Stimulated activated effector memory CD8-positive, alpha-beta T cell treated with anti-CD3 and anti-CD28 coated beads, Interleukin-12 subunit alpha, Interleukin-12 subunit beta, amount 100 ng/mL, for 72 hours (primary cell): ENCODE measurements at regions not wholly inside any gene's neighbourhood (a gene's known extent, or its start where the extent isn't known, plus 50 kb on each side); places are given as distances from the start of the nearest gene placed in this dataset.

Experiments
- ATAC-seq: fragments of 150-1000 bp; cut with Tn5 transposase; 2 replicates; pipeline ENCODE4 v1.10.0; 2021
- DNase-seq, 2 donors: peaks; one replicate each; pipeline ENCODE4 v3.0.0; 2021 to 2022; ENCODE audit warnings: low spot score in 2 of 2
- H3K27ac Mint-ChIP-seq: one replicate; pipeline ENCODE4 v1.8.0; 2022; ENCODE audit warnings: mild to moderate bottlenecking, mixed read lengths
- H3K36me3 Mint-ChIP-seq: one replicate; pipeline ENCODE4 v1.8.0; 2022; ENCODE audit warnings: mild to moderate bottlenecking, mixed read lengths
- H3K4me1 Mint-ChIP-seq: one replicate; pipeline ENCODE4 v1.8.0; 2022; ENCODE audit warnings: mixed read lengths
- H3K4me3 Mint-ChIP-seq: one replicate; pipeline ENCODE4 v1.8.0; 2022; ENCODE audit warnings: mild to moderate bottlenecking, mixed read lengths
- H3K9me3 Mint-ChIP-seq: one replicate; pipeline ENCODE4 v1.8.0; 2022; ENCODE audit warnings: mixed read lengths

GRCh38 chr11:69926376-69927050, 107.3 kb upstream of the FGF3 start:
- Mint-ChIP-seq H3K4me3 (no peak overlapping the region), H3K36me3 (no peaks in the 10 kb centered on the region), H3K27ac (no peak overlapping the region), H3K9me3 (no peaks in the 10 kb centered on the region), H3K4me1 (peaks cover 8% of the 10 kb centered on the region)
- ATAC-seq: no peak
- DNase-seq: no peak

GRCh38 chr11:69928121-69928520, 108.9 kb upstream of the FGF3 start:
- ATAC-seq (no peak), DNase-seq (no peak)
- Mint-ChIP-seq H3K4me3 (no peak overlapping the region), H3K36me3 (no peaks in the 10 kb centered on the region), H3K9me3 (no peaks in the 10 kb centered on the region), H3K27ac (no peak overlapping the region), H3K4me1 (peaks cover 8% of the 10 kb centered on the region)

GRCh38 chr11:69928975-69929374, 109.8 kb upstream of the FGF3 start:
- no peaks in the 10 kb centered on the region for H3K36me3 Mint-ChIP-seq
- ATAC-seq: no peak
- no peak overlapping the region for H3K4me3 Mint-ChIP-seq
- DNase-seq: no peak
- peaks cover 8% of the 10 kb centered on the region for H3K4me1 Mint-ChIP-seq
- H3K9me3 Mint-ChIP-seq: no peaks in the 10 kb centered on the region
- no peak overlapping the region for H3K27ac Mint-ChIP-seq

DNA sequence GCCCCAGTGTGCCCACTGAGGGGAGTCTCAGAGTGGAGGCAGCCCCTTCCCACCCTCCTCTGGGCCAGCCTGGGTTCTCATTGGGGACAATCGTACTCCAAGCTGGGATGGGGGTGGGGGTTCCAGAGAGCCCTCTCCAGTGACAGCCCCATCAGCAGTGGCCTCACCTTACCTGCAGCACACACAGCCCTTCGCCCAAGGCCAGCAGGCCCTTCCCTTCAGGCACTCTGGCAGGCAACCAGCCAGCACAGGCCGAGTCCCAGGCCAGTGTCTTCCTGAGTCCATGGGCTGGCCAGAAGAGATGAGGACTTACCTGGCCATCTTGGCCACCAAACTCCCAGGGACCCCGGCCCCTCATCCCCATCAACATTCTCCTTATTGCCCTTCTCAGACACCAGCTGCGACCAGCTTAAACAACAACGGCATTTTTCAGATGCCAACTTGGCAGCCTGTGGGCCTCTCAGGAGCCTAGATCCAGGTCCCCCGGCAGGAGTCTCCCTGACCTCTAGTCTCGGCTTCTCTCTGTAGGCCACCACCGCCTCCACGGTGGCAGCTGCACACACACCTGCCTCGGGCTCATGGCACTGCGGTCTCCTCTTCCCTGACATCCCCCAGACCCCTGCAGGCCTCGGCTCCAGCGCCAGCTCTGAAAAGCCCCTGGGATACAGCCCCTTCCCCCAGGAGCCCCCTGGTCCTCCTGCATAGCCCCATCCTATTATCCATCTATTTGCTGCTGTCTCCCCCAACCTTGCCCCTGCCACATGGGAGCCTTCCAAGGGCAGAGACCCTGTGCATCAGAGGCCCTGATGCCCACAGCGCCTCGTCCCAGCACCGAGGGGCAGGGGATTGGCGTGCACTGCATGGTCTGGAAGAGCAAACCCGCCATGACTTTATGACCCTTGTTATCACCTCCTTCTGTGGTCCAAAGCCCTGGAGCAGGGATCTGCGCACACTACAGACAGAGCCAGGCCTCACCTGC, 111.2 kb upstream of the FGF3 start:
- no peaks in the 10 kb centered on the region for H3K9me3 Mint-ChIP-seq
- H3K4me3 Mint-ChIP-seq: no peak overlapping the region
- H3K36me3 Mint-ChIP-seq: no peaks in the 10 kb centered on the region
- peaks cover 6% of the 10 kb centered on the region for H3K4me1 Mint-ChIP-seq
- H3K27ac Mint-ChIP-seq: no peak overlapping the region
- no peak for DNase-seq
- ATAC-seq: no peak

- ATAC-seq (no peak), DNase-seq (no peak)
- Mint-ChIP-seq H3K4me3 (no peak overlapping the region), H3K9me3 (no peaks in the 10 kb centered on the region), H3K27ac (no peak overlapping the region), H3K36me3 (no peaks in the 10 kb centered on the region), H3K4me1 (no peaks in the 10 kb centered on the region)
Observed at GRCh38 chr11:69931060-69931910, 112.1 kb upstream of the FGF3 start.

DNA sequence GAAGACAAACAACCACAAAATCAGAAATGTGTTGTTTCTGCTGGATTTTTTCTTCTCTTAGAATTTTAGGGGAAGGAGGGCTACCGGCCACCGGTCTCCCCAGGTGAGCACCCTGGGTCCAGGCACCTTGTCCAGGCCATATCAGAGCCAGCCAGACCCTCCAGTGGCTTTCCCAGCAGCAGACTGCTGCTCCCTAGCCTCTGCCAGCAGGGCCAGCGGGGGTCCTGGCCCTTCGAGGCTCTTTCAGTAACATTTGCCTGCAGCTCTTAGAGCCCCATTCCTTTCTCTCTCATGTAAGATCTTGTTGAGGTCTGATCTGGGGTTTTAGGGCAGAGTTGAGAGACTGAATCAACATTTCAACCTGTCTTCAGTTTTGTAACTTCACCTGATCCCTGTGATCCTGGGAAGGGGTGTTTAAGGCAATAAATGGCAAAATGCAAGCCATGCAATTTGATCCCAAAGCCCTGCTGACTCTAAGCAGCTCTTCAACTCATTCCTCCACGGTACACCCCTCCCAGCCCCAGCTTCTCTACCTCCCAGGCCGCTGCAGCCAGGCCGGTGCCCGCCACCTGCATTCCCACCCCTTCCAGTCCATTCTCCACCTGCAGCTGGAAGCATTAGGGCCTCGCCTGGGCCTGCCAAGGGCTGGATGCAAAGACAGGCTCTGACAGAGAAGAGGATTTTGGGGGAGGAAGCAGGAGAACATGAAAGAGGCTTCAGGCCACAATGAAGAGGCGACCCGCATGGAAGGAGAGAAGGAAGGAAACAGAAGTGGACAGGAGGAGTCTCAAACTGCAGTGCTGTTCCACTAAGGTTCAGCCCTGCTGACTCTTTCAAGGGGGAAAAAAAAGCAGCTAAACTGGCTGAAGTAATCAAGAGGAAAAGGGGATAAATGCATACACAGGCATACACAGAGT, 113.0 kb upstream of the FGF3 start:
- H3K4me3 Mint-ChIP-seq: no peak overlapping the region
- no peak for ATAC-seq
- no peaks in the 10 kb centered on the region for H3K9me3 Mint-ChIP-seq
- no peak overlapping the region for H3K27ac Mint-ChIP-seq
- no peaks in the 10 kb centered on the region for H3K36me3 Mint-ChIP-seq
- H3K4me1 Mint-ChIP-seq: no peaks in the 10 kb centered on the region
- DNase-seq: no peak

DNA sequence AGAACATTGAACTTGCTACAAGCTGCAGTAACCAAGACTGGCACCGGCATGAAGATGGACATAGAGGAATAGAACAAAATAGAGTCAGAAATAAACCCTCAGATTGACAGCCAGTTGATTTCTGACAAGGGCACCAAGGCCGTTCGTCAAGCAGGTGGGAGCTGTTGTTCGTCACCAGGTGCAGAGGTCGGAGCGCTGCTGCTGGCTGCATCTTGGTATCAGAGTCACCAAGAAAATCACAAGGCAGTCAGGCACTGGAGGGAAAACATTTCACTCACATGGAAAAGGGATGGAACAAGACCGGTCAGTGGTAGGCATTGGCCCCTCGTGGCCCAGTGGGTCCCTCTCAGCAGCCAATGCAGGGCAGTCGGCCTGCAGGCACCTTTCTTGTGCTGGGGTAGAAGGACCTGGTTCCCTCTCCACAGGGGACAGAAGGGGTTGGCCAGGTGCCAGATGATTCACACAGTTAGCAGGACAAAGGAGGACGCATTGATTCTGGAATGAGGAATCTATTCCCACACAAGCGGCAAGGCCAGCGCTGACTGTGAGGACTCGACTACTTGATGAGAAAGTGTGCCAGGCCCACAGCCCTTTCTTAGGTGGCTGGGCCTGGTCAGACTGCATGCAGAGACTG, 115.8 kb upstream of the FGF3 start:
- Mint-ChIP-seq H3K27ac (no peak overlapping the region), H3K4me1 (no peaks in the 10 kb centered on the region), H3K9me3 (no peaks in the 10 kb centered on the region), H3K36me3 (no peaks in the 10 kb centered on the region), H3K4me3 (no peak overlapping the region)
- DNase-seq (no peak), ATAC-seq (no peak)

GRCh38 chr11:69935941-69936505, 116.8 kb upstream of the FGF3 start:
- H3K27ac Mint-ChIP-seq: no peak overlapping the region
- no peak overlapping the region for H3K4me3 Mint-ChIP-seq

GRCh38 chr11:69936771-69937170, 117.6 kb upstream of the FGF3 start:
- no peak for ATAC-seq
- no peaks in the 10 kb centered on the region for H3K4me1 Mint-ChIP-seq
- no peaks in the 10 kb centered on the region for H3K9me3 Mint-ChIP-seq
- no peak overlapping the region for H3K27ac Mint-ChIP-seq
- DNase-seq: no peak
- no peaks in the 10 kb centered on the region for H3K36me3 Mint-ChIP-seq
- no peak overlapping the region for H3K4me3 Mint-ChIP-seq

More at GRCh38 chr11:69935941-69936505, 116.8 kb upstream of the FGF3 start:
- Mint-ChIP-seq H3K36me3 (no peaks in the 10 kb centered on the region), H3K4me1 (no peaks in the 10 kb centered on the region), H3K9me3 (no peaks in the 10 kb centered on the region)
- ATAC-seq (no peak), DNase-seq (no peak)

DNA sequence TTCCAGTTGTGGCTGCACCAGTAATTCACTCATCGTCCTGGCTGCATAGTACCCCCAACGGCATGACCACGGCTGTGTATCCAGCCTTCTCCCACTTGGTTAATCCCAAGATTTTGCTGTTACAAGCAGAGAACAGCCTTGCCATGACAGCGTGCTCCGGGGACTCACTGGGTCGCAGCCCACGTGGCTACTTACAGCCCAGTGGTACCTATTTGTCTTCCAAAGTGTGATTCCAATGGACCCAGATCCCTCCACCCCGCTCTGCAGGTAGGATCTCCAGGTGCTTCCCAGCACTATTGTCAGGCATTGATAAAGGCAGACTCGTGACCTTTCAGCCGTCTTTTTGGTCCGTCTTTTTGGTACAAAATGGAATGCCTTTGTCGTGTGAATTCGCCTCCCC, 119.0 kb upstream of the FGF3 start:
- no peak for DNase-seq
- H3K4me1 Mint-ChIP-seq: no peaks in the 10 kb centered on the region
- H3K36me3 Mint-ChIP-seq: no peaks in the 10 kb centered on the region

GRCh38 chr11:69939551-69940245, 120.5 kb upstream of the FGF3 start:
- Mint-ChIP-seq H3K4me3 (no peak overlapping the region), H3K9me3 (no peaks in the 10 kb centered on the region), H3K36me3 (no peaks in the 10 kb centered on the region), H3K4me1 (no peaks in the 10 kb centered on the region), H3K27ac (no peak overlapping the region)
- DNase-seq (no peak), ATAC-seq (no peak)

More for the DNA sequence above, 119.0 kb upstream of the FGF3 start:
- no peak for ATAC-seq
- Mint-ChIP-seq H3K4me3 (no peak overlapping the region), H3K27ac (no peak overlapping the region), H3K9me3 (no peaks in the 10 kb centered on the region)

- DNase-seq (no peak), ATAC-seq (no peak)
- no peaks in the 10 kb centered on the region for H3K9me3 Mint-ChIP-seq
- H3K4me3 Mint-ChIP-seq: no peak overlapping the region
- H3K36me3 Mint-ChIP-seq: no peaks in the 10 kb centered on the region
- no peaks in the 10 kb centered on the region for H3K4me1 Mint-ChIP-seq
- no peak overlapping the region for H3K27ac Mint-ChIP-seq
Observed at GRCh38 chr11:69940246-69940610, 121.0 kb upstream of the FGF3 start.

- H3K36me3 Mint-ChIP-seq: no peaks in the 10 kb centered on the region
- ATAC-seq: no peak
- H3K4me1 Mint-ChIP-seq: no peaks in the 10 kb centered on the region
- H3K4me3 Mint-ChIP-seq: no peak overlapping the region
- no peak for DNase-seq
- no peaks in the 10 kb centered on the region for H3K9me3 Mint-ChIP-seq
- H3K27ac Mint-ChIP-seq: no peak overlapping the region
Observed at GRCh38 chr11:69941546-69942332, 122.5 kb upstream of the FGF3 start.
